ENCODE measurements at regions not wholly inside any gene's neighbourhood (a gene's known extent, or its start where the extent isn't known, plus 50 kb on each side); places are given as distances from the start of the nearest gene placed in this dataset.

DNA sequence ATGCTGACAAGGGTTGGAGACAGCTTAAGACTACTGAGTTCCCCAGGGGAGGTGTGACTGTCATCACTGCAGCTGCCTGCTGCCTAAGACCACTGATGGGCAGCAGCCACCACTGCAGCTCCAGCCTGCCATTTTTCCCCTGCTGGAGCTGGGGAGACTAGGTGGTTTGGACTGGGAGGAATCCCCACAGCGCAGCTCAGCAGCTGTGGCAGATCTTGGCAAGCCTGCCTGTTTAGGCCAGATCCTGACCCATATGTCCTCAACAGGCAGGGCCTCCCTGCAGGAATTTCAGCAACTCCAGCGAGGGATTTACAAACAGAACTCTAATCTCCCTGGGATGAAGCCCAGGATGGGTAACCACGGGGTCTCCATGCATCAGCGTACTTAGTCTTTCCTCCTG, 356.4 kb upstream of the TOM1L1 start:
- TF ChIP-seq, protein P1, sequence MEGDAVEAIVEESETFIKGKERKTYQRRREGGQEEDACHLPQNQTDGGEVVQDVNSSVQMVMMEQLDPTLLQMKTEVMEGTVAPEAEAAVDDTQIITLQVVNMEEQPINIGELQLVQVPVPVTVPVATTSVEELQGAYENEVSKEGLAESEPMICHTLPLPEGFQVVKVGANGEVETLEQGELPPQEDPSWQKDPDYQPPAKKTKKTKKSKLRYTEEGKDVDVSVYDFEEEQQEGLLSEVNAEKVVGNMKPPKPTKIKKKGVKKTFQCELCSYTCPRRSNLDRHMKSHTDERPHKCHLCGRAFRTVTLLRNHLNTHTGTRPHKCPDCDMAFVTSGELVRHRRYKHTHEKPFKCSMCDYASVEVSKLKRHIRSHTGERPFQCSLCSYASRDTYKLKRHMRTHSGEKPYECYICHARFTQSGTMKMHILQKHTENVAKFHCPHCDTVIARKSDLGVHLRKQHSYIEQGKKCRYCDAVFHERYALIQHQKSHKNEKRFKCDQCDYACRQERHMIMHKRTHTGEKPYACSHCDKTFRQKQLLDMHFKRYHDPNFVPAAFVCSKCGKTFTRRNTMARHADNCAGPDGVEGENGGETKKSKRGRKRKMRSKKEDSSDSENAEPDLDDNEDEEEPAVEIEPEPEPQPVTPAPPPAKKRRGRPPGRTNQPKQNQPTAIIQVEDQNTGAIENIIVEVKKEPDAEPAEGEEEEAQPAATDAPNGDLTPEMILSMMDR (IDR thresholded peaks at IDR 0.05), result no peak
- TF ChIP-seq POLR2A (IDR thresholded peaks at IDR 0.05), result no peak

Measured in heart left ventricle (tissue), 13 donors.